NT2/D1 (cell line): ENCODE measurements at regions not wholly inside any gene's neighbourhood (a gene's known extent, or its start where the extent isn't known, plus 50 kb on each side); places are given as distances from the start of the nearest gene placed in this dataset.

Source experiments
- SUZ12 ChIP-seq: IDR thresholded peaks from 2 replicates; pipeline ENCODE4 v1.6.1; 2011; ENCODE audit not compliant: insufficient read length, insufficient read depth; ENCODE audit errors: extremely low read depth
- ZNF274 ChIP-seq: IDR thresholded peaks from 2 replicates; pipeline ENCODE4 v1.6.1; 2011; ENCODE audit warnings: mild to moderate bottlenecking, low read depth, low read length

DNA sequence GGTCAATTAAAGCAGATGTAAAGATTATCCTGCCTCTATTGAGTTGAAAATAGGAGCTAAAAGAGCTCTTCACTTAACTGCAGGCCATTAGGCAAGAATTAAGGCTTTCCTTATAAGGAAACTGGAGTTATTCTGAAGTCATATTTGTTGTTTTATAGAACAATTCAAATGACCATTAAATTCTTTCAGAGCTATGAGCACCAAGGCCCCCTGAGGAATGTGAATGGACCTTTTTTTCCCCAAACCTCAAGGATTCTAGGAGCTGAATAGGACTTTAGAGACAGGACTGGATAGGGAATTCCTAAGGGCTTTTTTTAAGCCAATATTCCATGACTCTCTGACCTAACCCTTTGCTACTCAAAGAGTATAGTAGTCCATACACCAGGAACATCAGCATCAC, 565.7 kb upstream of the BTBD3 start:
- TF ChIP-seq SUZ12 (no peak), ZNF274 (no peak)
